ENCODE measurements at regions not wholly inside any gene's neighbourhood (a gene's known extent, or its start where the extent isn't known, plus 50 kb on each side); places are given as distances from the start of the nearest gene placed in this dataset.

- TF ChIP-seq, protein P1, sequence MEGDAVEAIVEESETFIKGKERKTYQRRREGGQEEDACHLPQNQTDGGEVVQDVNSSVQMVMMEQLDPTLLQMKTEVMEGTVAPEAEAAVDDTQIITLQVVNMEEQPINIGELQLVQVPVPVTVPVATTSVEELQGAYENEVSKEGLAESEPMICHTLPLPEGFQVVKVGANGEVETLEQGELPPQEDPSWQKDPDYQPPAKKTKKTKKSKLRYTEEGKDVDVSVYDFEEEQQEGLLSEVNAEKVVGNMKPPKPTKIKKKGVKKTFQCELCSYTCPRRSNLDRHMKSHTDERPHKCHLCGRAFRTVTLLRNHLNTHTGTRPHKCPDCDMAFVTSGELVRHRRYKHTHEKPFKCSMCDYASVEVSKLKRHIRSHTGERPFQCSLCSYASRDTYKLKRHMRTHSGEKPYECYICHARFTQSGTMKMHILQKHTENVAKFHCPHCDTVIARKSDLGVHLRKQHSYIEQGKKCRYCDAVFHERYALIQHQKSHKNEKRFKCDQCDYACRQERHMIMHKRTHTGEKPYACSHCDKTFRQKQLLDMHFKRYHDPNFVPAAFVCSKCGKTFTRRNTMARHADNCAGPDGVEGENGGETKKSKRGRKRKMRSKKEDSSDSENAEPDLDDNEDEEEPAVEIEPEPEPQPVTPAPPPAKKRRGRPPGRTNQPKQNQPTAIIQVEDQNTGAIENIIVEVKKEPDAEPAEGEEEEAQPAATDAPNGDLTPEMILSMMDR (IDR thresholded peaks at IDR 0.05): no peak
- TF ChIP-seq NR2C2 (CRISPR knock-in tag; IDR thresholded peaks at IDR 0.05): no peak
Measured at GRCh38 chr11:20226933-20227332, 66.7 kb upstream of the DBX1 start.

All from WTC11 (cell line).